ENCODE measurements at regions not wholly inside any gene's neighbourhood (a gene's known extent, or its start where the extent isn't known, plus 50 kb on each side); places are given as distances from the start of the nearest gene placed in this dataset.
"Not testable (repeated sequence)": the region's sequence is repeated elsewhere in the genome, so short reads cannot be mapped to it uniquely, and the experiment has no call there.

DNA sequence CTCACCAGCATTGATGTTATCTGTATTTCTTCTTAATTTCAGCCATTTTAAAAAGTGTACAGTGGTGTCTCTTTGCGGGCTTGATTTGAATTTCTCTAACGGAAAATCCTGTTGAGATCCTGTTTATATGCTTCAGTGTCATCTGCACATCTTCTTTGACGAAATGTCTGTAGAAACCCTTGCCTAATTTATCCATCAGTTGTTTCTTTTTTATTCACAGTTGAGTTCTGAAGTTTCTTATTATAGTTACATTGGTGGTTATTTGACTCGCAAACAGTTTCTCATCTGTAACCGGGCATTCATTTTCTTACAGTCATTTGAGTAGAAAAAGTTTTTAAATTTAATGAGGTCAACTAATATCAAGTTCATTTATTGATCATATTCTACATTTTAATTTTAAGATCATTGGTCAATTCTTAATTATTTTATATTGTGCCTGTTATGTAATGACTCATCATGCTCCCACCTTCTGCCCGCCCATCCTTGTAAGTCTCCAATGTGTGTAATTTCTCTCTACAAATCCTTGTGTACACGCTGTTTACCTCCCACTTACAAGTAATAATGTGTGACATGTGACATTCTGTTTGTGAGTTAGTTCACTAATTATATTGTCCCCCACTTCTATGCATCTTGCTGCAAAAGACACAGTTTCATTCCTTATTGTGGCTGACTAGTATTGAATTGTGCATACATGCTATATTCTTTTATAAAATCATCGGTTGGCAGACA, 1242.8 kb downstream of the TMEM121 start:
- TF ChIP-seq JUND (IDR thresholded peaks at IDR 0.05); TAF1 (conservative IDR thresholded peaks at IDR 0.05); EGR1 (IDR thresholded peaks at IDR 0.05; ENCODE audit: low read depth in 2 of 2); RAD21 (IDR thresholded peaks at IDR 0.05); YY1 (IDR thresholded peaks at IDR 0.05): not testable (repeated sequence)
- TF ChIP-seq, protein P1, sequence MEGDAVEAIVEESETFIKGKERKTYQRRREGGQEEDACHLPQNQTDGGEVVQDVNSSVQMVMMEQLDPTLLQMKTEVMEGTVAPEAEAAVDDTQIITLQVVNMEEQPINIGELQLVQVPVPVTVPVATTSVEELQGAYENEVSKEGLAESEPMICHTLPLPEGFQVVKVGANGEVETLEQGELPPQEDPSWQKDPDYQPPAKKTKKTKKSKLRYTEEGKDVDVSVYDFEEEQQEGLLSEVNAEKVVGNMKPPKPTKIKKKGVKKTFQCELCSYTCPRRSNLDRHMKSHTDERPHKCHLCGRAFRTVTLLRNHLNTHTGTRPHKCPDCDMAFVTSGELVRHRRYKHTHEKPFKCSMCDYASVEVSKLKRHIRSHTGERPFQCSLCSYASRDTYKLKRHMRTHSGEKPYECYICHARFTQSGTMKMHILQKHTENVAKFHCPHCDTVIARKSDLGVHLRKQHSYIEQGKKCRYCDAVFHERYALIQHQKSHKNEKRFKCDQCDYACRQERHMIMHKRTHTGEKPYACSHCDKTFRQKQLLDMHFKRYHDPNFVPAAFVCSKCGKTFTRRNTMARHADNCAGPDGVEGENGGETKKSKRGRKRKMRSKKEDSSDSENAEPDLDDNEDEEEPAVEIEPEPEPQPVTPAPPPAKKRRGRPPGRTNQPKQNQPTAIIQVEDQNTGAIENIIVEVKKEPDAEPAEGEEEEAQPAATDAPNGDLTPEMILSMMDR (IDR thresholded peaks at IDR 0.05; ENCODE audit: low read depth, low read length, missing input control) = not testable (repeated sequence)
- TF ChIP-seq, protein P2, sequence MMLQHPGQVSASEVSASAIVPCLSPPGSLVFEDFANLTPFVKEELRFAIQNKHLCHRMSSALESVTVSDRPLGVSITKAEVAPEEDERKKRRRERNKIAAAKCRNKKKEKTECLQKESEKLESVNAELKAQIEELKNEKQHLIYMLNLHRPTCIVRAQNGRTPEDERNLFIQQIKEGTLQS (IDR thresholded peaks at IDR 0.05) = not testable (repeated sequence)
- TF ChIP-seq, protein P3, sequence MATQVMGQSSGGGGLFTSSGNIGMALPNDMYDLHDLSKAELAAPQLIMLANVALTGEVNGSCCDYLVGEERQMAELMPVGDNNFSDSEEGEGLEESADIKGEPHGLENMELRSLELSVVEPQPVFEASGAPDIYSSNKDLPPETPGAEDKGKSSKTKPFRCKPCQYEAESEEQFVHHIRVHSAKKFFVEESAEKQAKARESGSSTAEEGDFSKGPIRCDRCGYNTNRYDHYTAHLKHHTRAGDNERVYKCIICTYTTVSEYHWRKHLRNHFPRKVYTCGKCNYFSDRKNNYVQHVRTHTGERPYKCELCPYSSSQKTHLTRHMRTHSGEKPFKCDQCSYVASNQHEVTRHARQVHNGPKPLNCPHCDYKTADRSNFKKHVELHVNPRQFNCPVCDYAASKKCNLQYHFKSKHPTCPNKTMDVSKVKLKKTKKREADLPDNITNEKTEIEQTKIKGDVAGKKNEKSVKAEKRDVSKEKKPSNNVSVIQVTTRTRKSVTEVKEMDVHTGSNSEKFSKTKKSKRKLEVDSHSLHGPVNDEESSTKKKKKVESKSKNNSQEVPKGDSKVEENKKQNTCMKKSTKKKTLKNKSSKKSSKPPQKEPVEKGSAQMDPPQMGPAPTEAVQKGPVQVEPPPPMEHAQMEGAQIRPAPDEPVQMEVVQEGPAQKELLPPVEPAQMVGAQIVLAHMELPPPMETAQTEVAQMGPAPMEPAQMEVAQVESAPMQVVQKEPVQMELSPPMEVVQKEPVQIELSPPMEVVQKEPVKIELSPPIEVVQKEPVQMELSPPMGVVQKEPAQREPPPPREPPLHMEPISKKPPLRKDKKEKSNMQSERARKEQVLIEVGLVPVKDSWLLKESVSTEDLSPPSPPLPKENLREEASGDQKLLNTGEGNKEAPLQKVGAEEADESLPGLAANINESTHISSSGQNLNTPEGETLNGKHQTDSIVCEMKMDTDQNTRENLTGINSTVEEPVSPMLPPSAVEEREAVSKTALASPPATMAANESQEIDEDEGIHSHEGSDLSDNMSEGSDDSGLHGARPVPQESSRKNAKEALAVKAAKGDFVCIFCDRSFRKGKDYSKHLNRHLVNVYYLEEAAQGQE (IDR thresholded peaks at IDR 0.05) = not testable (repeated sequence)
- TF ChIP-seq, protein P4, sequence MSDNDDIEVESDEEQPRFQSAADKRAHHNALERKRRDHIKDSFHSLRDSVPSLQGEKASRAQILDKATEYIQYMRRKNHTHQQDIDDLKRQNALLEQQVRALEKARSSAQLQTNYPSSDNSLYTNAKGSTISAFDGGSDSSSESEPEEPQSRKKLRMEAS (IDR thresholded peaks at IDR 0.05) = not testable (repeated sequence)
